HepG2 (cell line): ENCODE measurements at regions not wholly inside any gene's neighbourhood (a gene's known extent, or its start where the extent isn't known, plus 50 kb on each side); places are given as distances from the start of the nearest gene placed in this dataset.
A peak's percentile ranks its signal among the peaks of the same experiment; 100 is the strongest.

Experiments
- ATAC-seq: fragments of 200-7000 bp; cut with Tn5 transposase; 3 replicates; pipeline ENCODE4 v1.9.1; 2020; ENCODE audit warnings: mild to moderate bottlenecking, moderate library complexity
- BruUV-seq: library from RNA; stranded (reverse); fragments of 400-500 nt; replicated peaks from 2 replicates; lab custom pipeline; 2021; lab: Mats Ljungman, UMichigan
- CTCF ChIA-PET: fragments of 300-600 bp; formaldehyde crosslinking; extraction: SDS; loops from one replicate; lab custom pipeline; 2021; ENCODE audit warnings: low total read pairs, inconsistent platforms, low intra/inter-chr PET ratio; lab: Yijun Ruan, JAX
- POLR2A ChIA-PET: fragments of 350-600 bp; sonication (Branson Sonifier 250); formaldehyde crosslinking; loops from one replicate; lab custom pipeline; 2020; ENCODE audit warnings: antibody characterized with exemption, inconsistent platforms; lab: Yijun Ruan, JAX
- DNase-seq: peaks from one replicate; pipeline ENCODE4 v3.0.0-alpha.2; 2015; ENCODE audit warnings: low spot score
- FAIRE-seq: peaks from 3 replicates; lab custom pipeline; 2011; peaks lifted over from hg19 to GRCh38; lab: Jason Lieb, UNC
- H2AFZ ChIP-seq: one replicate; pipeline ENCODE4 v1.6.1; 2011; ENCODE audit warnings: low read length, inconsistent platforms
- H3K27ac ChIP-seq: fragments of 300-600 bp; 3 replicates; pipeline ENCODE4 v1.8.0; 2011; ENCODE audit warnings: mixed run types, mild to moderate bottlenecking, mixed read lengths, low read length, inconsistent platforms; ENCODE audit not compliant: insufficient read depth; ENCODE audit errors: extremely low read length
- H3K27me3 ChIP-seq, 2 experiments: fragments of 200-600 bp in 1 of 2; 2 replicates in 1 of 2; 3 replicates in 1 of 2; pipeline versions ENCODE4 v1.6.0 to v1.8.0; 2011; ENCODE audit warnings: low read length in 2 of 2, mild to moderate bottlenecking in 2 of 2, moderate library complexity in 2 of 2, inconsistent platforms in 1 of 2; ENCODE audit not compliant: insufficient read depth in 2 of 2, control insufficient read depth in 1 of 2
- H3K36me3 ChIP-seq, 2 experiments: fragments of 200-600 bp in 1 of 2; replicated peaks in 1 of 2; 2 replicates in 1 of 2; 3 replicates in 1 of 2; pipeline versions ENCODE4 v1.5.1 to v1.8.0; 2011; ENCODE audit warnings: low read length in 2 of 2, inconsistent platforms in 1 of 2; ENCODE audit not compliant: insufficient read depth in 2 of 2, control insufficient read depth in 1 of 2
- H3K4me1 ChIP-seq: 2 replicates; pipeline ENCODE4 v1.5.1; 2012; ENCODE audit warnings: low read length, inconsistent platforms; ENCODE audit not compliant: insufficient read depth
- H3K4me2 ChIP-seq: 2 replicates; pipeline ENCODE4 v1.6.0; 2011; ENCODE audit warnings: low read depth, low read length, inconsistent platforms
- H3K4me3 ChIP-seq, 3 experiments: fragments of 200-600 bp in 1 of 3; sonication (generic), shearing (Covaris generic) in 1 of 3; replicated peaks in 1 of 3; 2 replicates each; pipeline ENCODE4 v1.5.1; 2011 to 2016; ENCODE audit warnings: low read length in 3 of 3, inconsistent platforms in 2 of 3, low read depth in 2 of 3, mild to moderate bottlenecking in 2 of 3, control low read depth in 1 of 3, mixed read lengths in 1 of 3; ENCODE audit not compliant: insufficient read depth in 1 of 3
- H3K79me2 ChIP-seq: one replicate; pipeline ENCODE4 v1.6.1; 2011; ENCODE audit warnings: low read length, inconsistent platforms; ENCODE audit not compliant: insufficient read depth
- H3K9ac ChIP-seq: 2 replicates; pipeline ENCODE4 v1.6.0; 2011; ENCODE audit warnings: mild to moderate bottlenecking, low read depth, low read length, inconsistent platforms; ENCODE audit not compliant: insufficient read depth
- H3K9me3 ChIP-seq: 2 replicates; pipeline ENCODE4 v1.5.1; 2012; ENCODE audit warnings: mild to moderate bottlenecking, low read length
- H4K20me1 ChIP-seq: 2 replicates; pipeline ENCODE4 v1.6.0; 2011; ENCODE audit warnings: inconsistent platforms, mild to moderate bottlenecking, low read length, moderate library complexity; ENCODE audit not compliant: insufficient read depth
- CEBPB ChIP-seq: IDR thresholded peaks from 2 replicates; pipeline ENCODE4 v1.6.1; 2011; ENCODE audit warnings: low read depth, low read length, improper control_type of control experiment, borderline replicate concordance
- EP300 ChIP-seq, 3 experiments: sonication (generic) in 1 of 3; formaldehyde crosslinking in 1 of 3; IDR thresholded peaks; 2 replicates each; pipeline versions ENCODE4 v1.5.1 to v1.6.1; 2011 to 2020; ENCODE audit warnings: low read depth in 2 of 3, low read length in 2 of 3, borderline replicate concordance in 1 of 3, improper control_type of control experiment in 1 of 3, mild to moderate bottlenecking in 1 of 3, missing genetic modification reagents in 1 of 3, moderate library complexity in 1 of 3
- FOXA1 ChIP-seq, 2 experiments: fragments of 450-650 bp in 1 of 2; sonication (generic) in 1 of 2; formaldehyde crosslinking in 1 of 2; IDR thresholded peaks; 2 replicates each; pipeline versions ENCODE4 v1.4.0 to v1.6.1; 2016 to 2020; ENCODE audit warnings: missing genetic modification reagents in 1 of 2
- HMG20A ChIP-seq: IDR thresholded peaks from 2 replicates; pipeline ENCODE4 v1.6.1; 2016; ENCODE audit warnings: borderline replicate concordance
- MIER3 ChIP-seq: IDR thresholded peaks from 2 replicates; pipeline ENCODE4 v1.6.1; 2016; ENCODE audit warnings: missing compliant biosample characterization, borderline replicate concordance
- MTA1 ChIP-seq: sonication (generic); formaldehyde crosslinking; IDR thresholded peaks from 2 replicates; pipeline ENCODE4 v1.4.0; 2020; ENCODE audit warnings: missing genetic modification reagents, mild to moderate bottlenecking, borderline replicate concordance
- REST ChIP-seq, 2 experiments: IDR thresholded peaks; 2 replicates each; pipeline ENCODE4 v1.6.1; 2011 to 2012; ENCODE audit warnings: low read length in 2 of 2, borderline replicate concordance in 1 of 2, low read depth in 1 of 2, mild to moderate bottlenecking in 1 of 2, moderate library complexity in 1 of 2
- ZNF10 ChIP-seq: sonication (generic); formaldehyde crosslinking; IDR thresholded peaks from 2 replicates; pipeline ENCODE4 v1.4.0; 2020; ENCODE audit warnings: mild to moderate bottlenecking, low read depth, missing genetic modification reagents, borderline replicate concordance
- ZNF264 ChIP-seq: sonication (generic); formaldehyde crosslinking; IDR thresholded peaks from 2 replicates; pipeline ENCODE4 v1.4.0; 2020; ENCODE audit warnings: missing genetic modification reagents
- ZNF878 ChIP-seq: sonication (generic); formaldehyde crosslinking; IDR thresholded peaks from 2 replicates; pipeline ENCODE4 v1.8.1; 2023; ENCODE audit warnings: mild to moderate bottlenecking, missing genetic modification reagents, moderate library complexity
- WGBS: methylation state at CpG from one replicate; pipeline ENCODE4 v1.1.6; 2017; ENCODE audit warnings: low lambda C conversion rate; 5-methylcytosine and 5-hydroxymethylcytosine counted together
- in situ Hi-C: cut with HindIII; loops from 2 replicates; pipeline ENCODE4 v1.10.0; 2017; ENCODE audit warnings: low pct_unique_long_range_greater_than_20kb; ENCODE audit not compliant: extremely low pct_ligation_motif_present
- intact Hi-C: fragments of 100-400 bp; cut with micrococcal nuclease; formaldehyde crosslinking; loops from one replicate; pipeline ENCODE4 v1.10.0; 2022; ENCODE audit not compliant: unreplicated experiment
- TF ChIP-seq, protein P1 (sequence below), 2 experiments: sonication (generic) in 1 of 2; formaldehyde crosslinking in 1 of 2; IDR thresholded peaks; 2 replicates each; pipeline versions ENCODE4 v1.6.1 to v1.9.0; 2014 to 2022; ENCODE audit warnings: antibody characterized with exemption in 1 of 2, borderline replicate concordance in 1 of 2, inconsistent platforms in 1 of 2, low read depth in 1 of 2, missing genetic modification reagents in 1 of 2
- TF ChIP-seq, protein P2 (sequence below): sonication (generic); formaldehyde crosslinking; IDR thresholded peaks from 2 replicates; pipeline ENCODE4 v1.4.0; 2020; ENCODE audit warnings: missing genetic modification reagents

DNA sequence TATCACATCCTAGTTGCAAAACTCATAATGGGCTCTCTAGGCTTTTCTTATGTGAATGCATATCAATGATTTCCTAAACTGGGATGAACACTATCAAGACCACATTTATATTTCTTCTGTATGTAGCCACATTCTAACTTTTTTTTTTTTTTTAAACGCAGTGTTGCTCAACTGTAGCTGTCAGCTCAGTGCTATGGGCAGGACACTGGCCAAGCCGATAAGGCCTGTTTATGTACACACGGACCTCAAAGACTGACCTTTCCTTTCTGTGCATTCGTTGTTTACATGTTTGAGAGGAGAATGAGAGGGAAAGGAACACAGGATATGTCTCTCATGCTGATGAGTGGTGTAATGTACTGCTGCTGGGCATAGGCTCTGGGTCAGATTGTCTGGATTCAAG is 75.1 kb upstream of the B3GAT2 start:
- no peaks in the 10 kb centered on the region for H3K36me3 ChIP-seq
- peak overlapping the region; percentile 36 for H3K4me2 ChIP-seq
- ATAC-seq (peak; percentile 100), DNase-seq (peak; percentile 77), FAIRE-seq (peak; percentile 83)
- no peak overlapping the region for H2AFZ ChIP-seq
- no peak overlapping the region for H3K9ac ChIP-seq
- no peaks in the 10 kb centered on the region for H3K27me3 ChIP-seq
- no peaks in the 10 kb centered on the region for H3K9me3 ChIP-seq
- H3K4me1 ChIP-seq = peaks cover 16% of the 10 kb centered on the region
- no TSS peak for BruUV-seq
- in situ Hi-C loops = no loop called here
- ChIA-PET CTCF (no interaction called here), POLR2A (no interaction called here)
- H3K79me2 ChIP-seq = no peaks in the 10 kb centered on the region
- no peak overlapping the region for H3K4me3 ChIP-seq
- no peak overlapping the region for H3K27ac ChIP-seq
- intact Hi-C loops = no loop called here
- H4K20me1 ChIP-seq = no peaks in the 10 kb centered on the region
- 0% methylated on average over 4 of the region's 4 CpGs for WGBS
- peak; percentile 89; the same call in 1 of the 2 replicates for TF ChIP-seq CEBPB
- peak; percentile 55; the same call in 1 of the 2 replicates for TF ChIP-seq ZNF878 (CRISPR knock-in tag)
- TF ChIP-seq MTA1 (CRISPR knock-in tag) = no peak
- no peak for TF ChIP-seq ZNF10 (CRISPR knock-in tag)
- TF ChIP-seq, protein P1, sequence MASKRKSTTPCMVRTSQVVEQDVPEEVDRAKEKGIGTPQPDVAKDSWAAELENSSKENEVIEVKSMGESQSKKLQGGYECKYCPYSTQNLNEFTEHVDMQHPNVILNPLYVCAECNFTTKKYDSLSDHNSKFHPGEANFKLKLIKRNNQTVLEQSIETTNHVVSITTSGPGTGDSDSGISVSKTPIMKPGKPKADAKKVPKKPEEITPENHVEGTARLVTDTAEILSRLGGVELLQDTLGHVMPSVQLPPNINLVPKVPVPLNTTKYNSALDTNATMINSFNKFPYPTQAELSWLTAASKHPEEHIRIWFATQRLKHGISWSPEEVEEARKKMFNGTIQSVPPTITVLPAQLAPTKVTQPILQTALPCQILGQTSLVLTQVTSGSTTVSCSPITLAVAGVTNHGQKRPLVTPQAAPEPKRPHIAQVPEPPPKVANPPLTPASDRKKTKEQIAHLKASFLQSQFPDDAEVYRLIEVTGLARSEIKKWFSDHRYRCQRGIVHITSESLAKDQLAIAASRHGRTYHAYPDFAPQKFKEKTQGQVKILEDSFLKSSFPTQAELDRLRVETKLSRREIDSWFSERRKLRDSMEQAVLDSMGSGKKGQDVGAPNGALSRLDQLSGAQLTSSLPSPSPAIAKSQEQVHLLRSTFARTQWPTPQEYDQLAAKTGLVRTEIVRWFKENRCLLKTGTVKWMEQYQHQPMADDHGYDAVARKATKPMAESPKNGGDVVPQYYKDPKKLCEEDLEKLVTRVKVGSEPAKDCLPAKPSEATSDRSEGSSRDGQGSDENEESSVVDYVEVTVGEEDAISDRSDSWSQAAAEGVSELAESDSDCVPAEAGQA (IDR thresholded peaks at IDR 0.05; ENCODE audit: low read depth) = no peak
- TF ChIP-seq, protein P1 (CRISPR knock-in tag; IDR thresholded peaks at IDR 0.05; ENCODE audit: borderline replicate concordance) = no peak
- TF ChIP-seq, protein P2, sequence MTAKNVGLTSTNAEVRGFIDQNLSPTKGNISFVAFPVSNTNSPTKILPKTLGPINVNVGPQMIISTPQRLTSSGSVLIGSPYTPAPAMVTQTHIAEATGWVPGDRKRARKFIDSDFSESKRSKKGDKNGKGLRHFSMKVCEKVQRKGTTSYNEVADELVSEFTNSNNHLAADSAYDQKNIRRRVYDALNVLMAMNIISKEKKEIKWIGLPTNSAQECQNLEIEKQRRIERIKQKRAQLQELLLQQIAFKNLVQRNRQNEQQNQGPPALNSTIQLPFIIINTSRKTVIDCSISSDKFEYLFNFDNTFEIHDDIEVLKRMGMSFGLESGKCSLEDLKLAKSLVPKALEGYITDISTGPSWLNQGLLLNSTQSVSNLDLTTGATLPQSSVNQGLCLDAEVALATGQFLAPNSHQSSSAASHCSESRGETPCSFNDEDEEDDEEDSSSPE (CRISPR knock-in tag) = no peak; the same call in 1 of the 2 replicates
- TF ChIP-seq FOXA1 (IDR thresholded peaks at IDR 0.05) = peak; percentile 80
- peak; percentile 94 for TF ChIP-seq FOXA1 (CRISPR knock-in tag; IDR thresholded peaks at IDR 0.05)
- TF ChIP-seq MIER3 = peak; percentile 33; the same call in 1 of the 2 replicates
- peak; percentile 76; the same call in 1 of the 2 replicates for TF ChIP-seq HMG20A (CRISPR knock-in tag)
- TF ChIP-seq EP300 (IDR thresholded peaks at IDR 0.05; ENCODE audit: low read depth in 2 of 2, low read length in 2 of 2) = peak in 1 of 2 experiments; percentile 70; a peak in 2 of 4 replicates
- TF ChIP-seq EP300 (CRISPR knock-in tag; IDR thresholded peaks at IDR 0.05; ENCODE audit: borderline replicate concordance) = no peak
- 0 out of 2 replicates have a peak, but pooled peaks have one; percentile 22 for TF ChIP-seq ZNF264 (CRISPR knock-in tag)
- TF ChIP-seq REST (IDR thresholded peaks at IDR 0.05; ENCODE audit: borderline replicate concordance in 1 of 2, low read depth in 1 of 2, low read length in 2 of 2) = peak in 1 of 2 experiments; percentile 10; a peak in 1 of 4 replicates
